ENCODE measurements at regions not wholly inside any gene's neighbourhood (a gene's known extent, or its start where the extent isn't known, plus 50 kb on each side); places are given as distances from the start of the nearest gene placed in this dataset.

GRCh38 chr6:105907991-105908390, 178.1 kb upstream of the PRDM1 start:
- no peak for DNase-seq (ENCODE audit: low read depth in 2 of 2)

GRCh38 chr6:105907301-105907700, 178.8 kb upstream of the PRDM1 start:
- DNase-seq (ENCODE audit: low read depth in 2 of 2) = no peak

- no peak for DNase-seq (ENCODE audit: low read depth in 2 of 2)
These were observed 183.6 kb upstream of the PRDM1 start for GRCh38 chr6:105902401-105903031.

GRCh38 chr6:105901583-105901982, 184.6 kb upstream of the PRDM1 start:
- DNase-seq (ENCODE audit: low read depth in 2 of 2) = no peak

- DNase-seq (ENCODE audit: low read depth in 2 of 2) = no peak
These were observed 185.8 kb upstream of the PRDM1 start for GRCh38 chr6:105900125-105900937.

DNA sequence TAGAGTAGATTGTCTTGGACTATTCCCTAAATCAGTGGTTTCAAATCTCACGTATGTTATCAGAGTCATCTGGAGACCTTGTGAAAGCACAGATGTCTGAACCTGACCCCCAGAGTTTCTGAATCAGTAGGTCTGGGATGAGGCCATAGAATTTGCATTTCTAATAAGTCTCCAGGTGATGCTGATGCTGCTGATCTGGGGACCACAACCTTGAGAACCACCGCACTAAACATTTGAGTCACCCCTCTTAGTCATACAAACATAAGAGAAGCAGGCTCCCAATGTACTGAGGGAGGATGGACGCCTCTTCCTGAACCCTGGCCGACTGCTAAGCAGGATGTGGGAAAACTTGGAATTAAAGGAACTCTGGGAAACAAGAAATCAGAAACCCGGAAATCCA, 187.8 kb upstream of the PRDM1 start:
- DNase-seq (ENCODE audit: low read depth in 2 of 2) = no peak

DNA sequence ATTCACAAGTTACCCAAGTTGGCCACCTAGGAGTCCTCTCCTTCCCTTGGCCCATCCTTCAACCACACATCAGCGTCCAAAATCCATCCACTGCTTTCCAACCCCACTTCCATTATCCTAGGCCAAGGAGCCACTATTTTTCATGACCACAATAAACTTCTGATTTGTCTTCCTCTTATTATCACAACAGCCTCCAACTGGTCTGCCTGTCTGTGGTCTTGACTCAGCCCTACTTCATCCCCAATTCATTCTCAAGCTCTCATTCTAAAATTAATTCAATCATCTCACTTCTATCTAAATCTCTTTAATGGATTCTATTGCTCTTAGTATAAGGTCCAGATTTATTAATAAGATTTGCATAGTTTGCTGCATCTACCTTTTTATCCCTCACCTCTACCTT, 189.0 kb upstream of the PRDM1 start:
- no peak for DNase-seq (ENCODE audit: low read depth in 2 of 2)

DNA sequence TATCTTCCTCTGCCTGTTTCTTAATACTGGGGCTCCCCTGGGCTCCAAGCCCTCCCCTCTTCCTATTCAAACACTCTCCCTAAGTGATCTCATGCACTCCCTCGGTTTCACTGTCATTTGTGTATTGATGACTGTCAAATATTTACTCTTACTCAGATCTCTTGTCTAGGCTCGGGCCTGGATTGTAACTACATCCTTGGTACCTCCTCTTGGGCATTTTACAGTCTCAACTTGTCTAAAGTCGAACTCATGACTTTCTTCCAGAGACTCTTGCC, 189.4 kb upstream of the PRDM1 start:
- DNase-seq (ENCODE audit: low read depth in 2 of 2) = no peak

GRCh38 chr6:105896052-105896820, 189.9 kb upstream of the PRDM1 start:
- DNase-seq (ENCODE audit: low read depth in 2 of 2) = no peak

DNA sequence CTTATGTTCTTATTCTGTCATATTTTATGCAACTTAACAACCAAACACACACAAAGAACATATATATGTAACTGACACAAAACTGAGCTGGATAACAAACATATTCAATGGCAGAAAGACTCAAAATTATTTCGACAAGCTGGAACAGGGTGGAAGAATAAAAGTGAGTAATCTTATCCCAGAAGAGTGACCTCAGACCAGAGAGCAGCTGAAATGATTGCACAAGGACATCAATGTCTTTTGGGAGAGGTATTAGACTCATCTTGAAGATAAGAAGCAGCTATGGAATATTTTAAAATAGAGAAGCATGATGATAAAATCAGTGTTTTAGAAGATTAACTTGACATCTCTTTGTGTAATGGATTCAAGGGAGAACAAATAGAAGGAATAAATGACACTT, 191.6 kb upstream of the PRDM1 start:
- DNase-seq (ENCODE audit: low read depth in 2 of 2) = no peak

DNA sequence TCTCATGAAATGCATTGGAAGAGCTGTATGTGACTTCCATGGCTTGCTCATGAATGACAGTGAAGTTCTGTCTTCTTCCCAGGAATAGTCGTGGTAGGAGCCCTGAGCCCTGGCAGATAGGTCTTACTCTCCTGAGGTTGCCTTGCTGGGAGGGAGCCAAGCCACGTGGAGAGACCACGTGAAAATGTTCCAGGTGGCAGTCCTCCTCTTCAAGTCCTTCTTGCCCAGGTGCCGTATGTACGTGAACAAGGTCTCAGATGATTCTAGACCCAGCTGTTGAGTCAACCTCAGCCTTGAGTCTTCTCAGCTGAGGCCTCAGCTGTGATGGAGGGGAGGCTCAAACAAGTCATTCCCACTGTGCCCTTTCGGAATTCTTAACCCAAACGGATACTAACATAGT, 192.4 kb upstream of the PRDM1 start:
- no peak for DNase-seq (ENCODE audit: low read depth in 2 of 2)

DNA sequence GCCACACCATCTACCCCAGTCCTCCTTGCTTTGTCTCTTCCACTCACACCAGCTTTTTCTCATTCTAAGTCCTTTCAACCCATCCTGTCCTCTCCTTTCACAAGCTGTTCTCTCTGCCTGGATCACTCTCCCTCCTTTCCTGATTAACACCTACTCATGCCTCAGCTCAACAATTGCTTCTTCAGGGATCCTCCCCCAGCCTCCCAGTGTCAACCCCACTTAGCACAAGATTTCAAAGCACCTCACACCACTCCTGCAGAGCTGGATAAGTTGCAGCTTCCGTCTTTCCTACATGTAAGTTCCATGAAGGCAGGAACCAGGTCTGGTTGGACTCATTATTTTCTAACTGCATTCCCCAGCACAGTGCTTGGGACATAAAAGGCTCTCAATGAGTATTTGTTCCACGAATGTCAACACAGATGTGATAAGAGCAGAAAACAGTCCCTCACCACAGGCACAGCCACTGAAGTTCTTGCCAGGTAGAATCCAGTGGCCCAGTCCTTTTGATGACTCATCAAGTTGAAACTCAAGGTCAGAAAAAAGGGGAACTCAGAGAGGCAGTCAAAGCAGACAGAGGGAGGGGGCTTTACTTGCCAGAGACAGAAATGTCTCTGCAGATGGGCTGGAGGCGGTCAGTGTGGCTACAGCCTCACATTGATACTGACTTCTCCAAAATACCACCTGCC, 193.4 kb upstream of the PRDM1 start:
- no peak for DNase-seq (ENCODE audit: low read depth in 2 of 2)

- DNase-seq (ENCODE audit: low read depth in 2 of 2) = no peak
These were observed 195.5 kb upstream of the PRDM1 start for GRCh38 chr6:105890521-105891244.

DNA sequence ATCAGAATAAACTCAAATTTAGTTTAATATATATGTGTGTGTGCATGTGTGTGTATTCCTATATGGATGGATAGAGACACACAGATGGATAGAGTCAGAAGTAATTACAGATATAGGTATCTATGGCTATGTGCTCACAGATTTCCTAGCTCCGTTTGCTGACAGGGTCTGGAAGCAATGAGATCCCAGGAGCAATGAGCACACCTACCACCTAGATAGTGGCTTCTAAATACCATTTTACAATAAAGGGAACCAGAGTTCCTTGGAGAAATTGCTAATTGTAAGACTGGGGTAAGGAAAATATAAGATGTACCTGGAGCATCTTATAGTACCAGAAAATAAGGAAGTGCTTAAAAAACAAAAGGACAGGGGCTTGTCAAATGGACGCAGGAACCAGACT, 196.2 kb upstream of the PRDM1 start:
- no peak for DNase-seq (ENCODE audit: low read depth in 2 of 2)

- DNase-seq (ENCODE audit: low read depth in 2 of 2) = no peak
These were observed 199.2 kb upstream of the PRDM1 start for GRCh38 chr6:105886814-105887544.

DNA sequence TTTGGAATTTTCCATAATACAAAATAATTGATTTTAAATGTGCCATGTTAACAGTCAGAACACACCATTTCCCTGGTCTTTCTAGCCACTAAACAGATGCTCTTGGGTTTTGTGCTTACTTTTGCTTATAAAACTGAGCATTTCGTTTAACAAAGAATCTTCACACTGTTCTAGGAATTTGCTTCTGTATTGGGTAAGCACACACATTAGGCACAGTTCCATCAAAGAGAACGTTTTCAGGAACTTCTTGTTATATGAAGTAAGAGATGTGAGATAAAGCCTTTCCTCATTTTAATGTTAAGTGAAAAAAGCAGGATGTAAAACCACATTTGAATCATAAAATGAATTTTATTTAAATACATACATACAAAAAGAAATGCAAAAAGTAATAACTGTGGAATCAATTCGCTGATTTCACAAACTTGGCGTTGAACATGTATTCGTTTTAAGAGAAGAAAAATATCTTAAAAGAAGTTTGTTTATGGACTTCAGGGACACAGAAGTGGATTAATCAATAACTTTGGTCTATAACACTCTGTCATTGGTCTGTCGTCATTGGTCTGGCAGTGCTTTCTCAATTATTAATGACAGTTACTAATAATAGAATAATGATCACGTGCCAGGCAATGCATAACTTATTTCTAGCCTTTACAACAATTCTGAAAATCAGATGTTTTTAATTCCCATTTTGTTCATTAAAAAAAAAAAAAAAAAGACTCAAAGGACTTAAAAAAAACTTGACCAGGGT, 199.9 kb upstream of the PRDM1 start:
- DNase-seq (ENCODE audit: low read depth in 2 of 2) = no peak

DNA sequence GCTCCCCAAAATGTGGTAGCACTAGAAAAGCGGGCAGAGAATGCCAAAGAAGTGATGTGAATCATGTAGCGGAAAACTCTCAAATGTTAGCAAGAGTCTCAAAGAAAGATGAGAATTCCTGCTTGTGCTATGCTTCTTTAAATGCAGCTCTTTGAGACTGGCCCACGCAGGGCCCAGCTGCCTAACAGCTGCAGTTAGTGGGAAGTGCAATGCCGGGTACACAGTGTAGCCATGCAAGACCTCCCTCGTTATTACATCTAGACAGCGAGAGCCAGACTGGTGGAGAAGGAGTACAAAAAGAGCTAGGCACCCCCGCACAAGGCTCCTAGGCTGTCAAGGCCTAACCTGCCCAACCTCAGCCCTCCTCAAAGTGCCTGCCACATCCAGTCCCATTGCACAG, 201.7 kb upstream of the PRDM1 start:
- DNase-seq (ENCODE audit: low read depth in 2 of 2) = no peak

- no peak for DNase-seq (ENCODE audit: low read depth in 2 of 2)
These were observed 202.1 kb upstream of the PRDM1 start for GRCh38 chr6:105884011-105884410.

GRCh38 chr6:105882828-105883227, 203.3 kb upstream of the PRDM1 start:
- no peak for DNase-seq (ENCODE audit: low read depth in 2 of 2)

DNA sequence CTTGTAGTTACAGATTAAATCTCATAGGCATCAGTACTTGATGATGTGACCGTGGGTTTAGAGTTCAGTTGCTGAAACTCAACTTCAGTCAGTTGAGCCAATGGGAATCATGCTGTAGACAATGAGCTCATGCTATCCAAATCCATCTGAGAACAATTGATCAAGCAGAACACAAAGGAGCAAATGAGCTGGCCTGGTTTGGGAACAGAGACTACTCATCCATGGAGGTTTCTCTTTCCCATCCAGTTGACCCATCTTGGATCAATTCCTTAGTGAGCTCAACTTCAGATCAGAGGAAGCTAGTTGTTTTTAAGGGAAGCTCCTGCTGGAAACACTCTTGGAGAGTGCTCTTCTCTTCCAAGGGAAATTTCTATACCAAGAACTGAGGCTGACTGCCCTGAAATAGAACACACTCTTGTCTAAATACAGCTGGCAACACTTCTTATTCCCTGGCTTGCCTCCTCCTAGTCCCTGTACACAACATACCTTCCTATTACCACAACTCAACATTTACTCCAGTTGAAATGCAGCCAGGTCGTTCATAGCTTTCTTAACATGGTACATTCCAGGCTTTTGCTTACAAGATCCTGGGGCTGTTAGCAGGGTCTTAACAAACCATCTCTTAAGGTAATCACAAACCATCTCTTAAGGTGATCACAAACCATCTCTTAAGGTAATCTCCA, 203.9 kb upstream of the PRDM1 start:
- DNase-seq (ENCODE audit: low read depth in 2 of 2) = no peak

All from activated CD8-positive, alpha-beta memory T cell treated with anti-CD3 and anti-CD28 coated beads for 4 hours (primary cell).